ENCODE measurements at regions not wholly inside any gene's neighbourhood (a gene's known extent, or its start where the extent isn't known, plus 50 kb on each side); places are given as distances from the start of the nearest gene placed in this dataset.

DNA sequence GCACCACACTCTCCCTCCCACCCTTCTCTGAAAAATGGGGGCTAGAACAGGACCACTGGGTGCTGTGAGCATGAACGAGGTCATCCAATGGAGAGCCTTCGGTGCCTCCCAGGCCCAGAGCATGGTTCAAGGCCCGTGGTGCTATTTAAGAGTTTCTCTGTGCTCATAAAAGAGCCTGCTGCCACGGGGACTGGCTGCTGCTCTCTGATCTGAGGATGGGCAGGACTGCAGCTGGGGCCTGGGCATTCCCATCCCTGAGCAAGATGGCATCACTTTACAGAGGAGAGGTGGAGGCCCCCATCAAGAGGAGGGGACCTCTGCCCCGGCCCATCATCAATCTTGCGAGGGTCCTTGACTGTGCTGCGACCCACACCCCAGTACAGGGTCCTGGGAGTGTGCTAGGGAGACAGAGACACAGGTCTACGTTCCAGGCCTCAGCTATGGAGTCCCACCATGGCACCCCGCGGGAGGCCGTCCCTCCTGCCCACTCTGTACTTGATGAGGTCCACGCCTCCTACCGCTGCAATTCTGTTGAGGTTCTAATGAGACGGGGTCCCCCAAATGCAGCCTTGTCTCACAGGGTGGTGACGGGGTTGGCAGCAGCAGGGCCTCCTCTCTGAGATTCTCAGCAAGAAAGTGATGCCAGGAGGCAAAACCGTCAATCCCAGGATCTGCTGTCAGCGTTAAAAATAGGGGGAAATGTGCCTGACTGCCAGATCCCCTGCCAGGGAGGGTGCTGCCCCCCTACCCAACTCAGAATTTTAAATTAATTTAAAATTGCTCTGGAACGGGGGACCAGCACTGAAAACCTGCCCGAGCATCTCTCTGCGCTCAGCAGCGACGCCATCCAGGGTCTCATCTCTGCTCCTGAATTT, 405.4 kb downstream of the SHANK2 start:
- Histone ChIP-seq H3K9ac (ENCODE audit: low read length in 2 of 2) (no peak overlapping the region), H3K27ac (ENCODE audit: low read length) (no peak overlapping the region), H3K36me3 (ENCODE audit: control insufficient read depth in 2 of 2, insufficient read depth in 2 of 2, low read length in 2 of 2) (no peaks in the 10 kb centered on the region), H3K27me3 (ENCODE audit: control insufficient read depth in 1 of 2, insufficient read depth in 2 of 2, low read length in 2 of 2) (peaks cover 0 to 2% of the 10 kb centered on the region in 2 donors), H3K4me1 (ENCODE audit: control insufficient read depth, insufficient read depth, low read length) (no peaks in the 10 kb centered on the region), H3K4me3 (ENCODE audit: low read length in 2 of 2) (no peak overlapping the region), H3K9me3 (ENCODE audit: control insufficient read depth in 2 of 2, low read length in 2 of 2) (peaks cover 0 to 4% of the 10 kb centered on the region in 2 donors)

DNA sequence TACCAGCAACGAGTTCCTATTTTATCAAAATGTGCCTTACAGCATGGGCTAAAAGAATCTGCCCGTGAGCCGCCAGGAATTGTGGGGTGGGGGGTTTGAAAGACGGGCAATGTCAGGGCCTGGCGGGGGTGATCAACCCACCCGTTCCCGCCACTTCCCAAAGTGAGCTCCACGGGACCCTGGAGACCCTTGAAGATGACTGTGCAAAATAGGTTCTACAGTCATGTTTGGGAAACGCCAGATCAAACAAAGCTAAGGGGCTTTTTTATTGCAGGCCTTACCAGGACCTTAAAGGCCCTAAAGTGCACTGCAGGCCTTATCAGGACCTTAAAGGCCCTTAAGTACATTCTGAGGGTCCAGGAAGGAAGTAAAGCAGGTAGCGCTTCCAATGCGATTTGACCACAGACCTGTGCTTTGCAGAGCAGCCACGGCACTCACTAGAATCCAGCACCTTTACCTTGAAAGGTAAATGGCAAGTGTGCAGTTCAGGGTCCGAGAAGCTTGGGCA, 404.1 kb downstream of the SHANK2 start:
- Histone ChIP-seq H3K9me3 (ENCODE audit: control insufficient read depth in 2 of 2, low read length in 2 of 2) (peaks cover 0 to 4% of the 10 kb centered on the region in 2 donors), H3K9ac (ENCODE audit: low read length in 2 of 2) (no peak overlapping the region), H3K36me3 (ENCODE audit: control insufficient read depth in 2 of 2, insufficient read depth in 2 of 2, low read length in 2 of 2) (no peaks in the 10 kb centered on the region), H3K27me3 (ENCODE audit: control insufficient read depth in 1 of 2, insufficient read depth in 2 of 2, low read length in 2 of 2) (no peaks in the 10 kb centered on the region), H3K27ac (ENCODE audit: low read length) (no peak overlapping the region), H3K4me1 (ENCODE audit: control insufficient read depth, insufficient read depth, low read length) (no peaks in the 10 kb centered on the region), H3K4me3 (ENCODE audit: low read length in 2 of 2) (no peak overlapping the region)

DNA sequence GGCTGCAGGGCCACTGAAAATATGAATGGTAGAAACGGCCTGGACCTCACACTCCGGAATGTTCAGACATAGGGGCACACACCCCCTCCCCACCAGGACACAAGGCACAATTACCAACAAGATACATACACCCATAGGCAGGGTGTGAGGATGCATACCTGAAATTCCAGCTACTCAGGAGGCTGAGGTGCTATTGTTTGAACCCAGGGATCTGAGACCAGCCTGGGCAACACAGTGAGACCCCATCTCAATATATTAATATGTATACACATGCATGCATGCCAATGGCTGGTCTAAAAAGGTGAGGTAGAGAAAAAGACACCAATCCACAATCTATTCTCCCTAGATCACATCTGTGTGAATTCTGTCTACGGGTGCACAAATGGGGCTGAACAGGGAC, 403.3 kb downstream of the SHANK2 start:
- Histone ChIP-seq H3K9me3 (ENCODE audit: control insufficient read depth in 2 of 2, low read length in 2 of 2) (peaks cover 0 to 4% of the 10 kb centered on the region in 2 donors), H3K27me3 (ENCODE audit: control insufficient read depth in 1 of 2, insufficient read depth in 2 of 2, low read length in 2 of 2) (no peaks in the 10 kb centered on the region)

DNA sequence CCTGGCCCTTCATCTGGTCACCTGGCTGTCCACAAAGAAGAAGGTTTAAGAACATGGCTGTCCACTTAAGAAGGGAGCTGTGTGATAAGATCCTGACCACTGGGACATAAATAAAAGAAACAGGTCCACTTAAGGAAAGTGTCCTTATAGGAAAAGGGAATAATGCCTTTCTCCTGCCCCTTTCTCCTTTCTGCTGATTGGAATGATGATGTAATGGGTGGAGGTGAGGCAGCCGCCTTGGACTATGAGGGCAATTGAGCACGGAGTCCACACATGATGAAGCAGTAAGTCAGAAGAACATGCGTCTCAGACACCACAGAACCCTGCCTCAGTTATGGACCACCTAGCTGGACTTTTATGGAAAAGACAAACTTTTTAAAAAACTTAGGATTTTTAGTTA, 401.1 kb downstream of the SHANK2 start:
- H3K9me3 ChIP-seq (ENCODE audit: control insufficient read depth in 2 of 2, low read length in 2 of 2): peaks cover 0 to 4% of the 10 kb centered on the region in 2 donors
- H3K27ac ChIP-seq (ENCODE audit: low read length): no peak overlapping the region
- no peaks in the 10 kb centered on the region for H3K36me3 ChIP-seq (ENCODE audit: control insufficient read depth in 2 of 2, insufficient read depth in 2 of 2, low read length in 2 of 2)
- no peak overlapping the region for H3K4me3 ChIP-seq (ENCODE audit: low read length in 2 of 2)
- H3K9ac ChIP-seq (ENCODE audit: low read length in 2 of 2): no peak overlapping the region
- H3K4me1 ChIP-seq (ENCODE audit: control insufficient read depth, insufficient read depth, low read length): no peaks in the 10 kb centered on the region
- no peaks in the 10 kb centered on the region for H3K27me3 ChIP-seq (ENCODE audit: control insufficient read depth in 1 of 2, insufficient read depth in 2 of 2, low read length in 2 of 2)

More for the DNA sequence above, 403.3 kb downstream of the SHANK2 start:
- no peaks in the 10 kb centered on the region for H3K36me3 ChIP-seq (ENCODE audit: control insufficient read depth in 2 of 2, insufficient read depth in 2 of 2, low read length in 2 of 2)
- H3K4me1 ChIP-seq (ENCODE audit: control insufficient read depth, insufficient read depth, low read length): no peaks in the 10 kb centered on the region
- no peak overlapping the region for H3K9ac ChIP-seq (ENCODE audit: low read length in 2 of 2)
- H3K27ac ChIP-seq (ENCODE audit: low read length): no peak overlapping the region
- no peak overlapping the region for H3K4me3 ChIP-seq (ENCODE audit: low read length in 2 of 2)

DNA sequence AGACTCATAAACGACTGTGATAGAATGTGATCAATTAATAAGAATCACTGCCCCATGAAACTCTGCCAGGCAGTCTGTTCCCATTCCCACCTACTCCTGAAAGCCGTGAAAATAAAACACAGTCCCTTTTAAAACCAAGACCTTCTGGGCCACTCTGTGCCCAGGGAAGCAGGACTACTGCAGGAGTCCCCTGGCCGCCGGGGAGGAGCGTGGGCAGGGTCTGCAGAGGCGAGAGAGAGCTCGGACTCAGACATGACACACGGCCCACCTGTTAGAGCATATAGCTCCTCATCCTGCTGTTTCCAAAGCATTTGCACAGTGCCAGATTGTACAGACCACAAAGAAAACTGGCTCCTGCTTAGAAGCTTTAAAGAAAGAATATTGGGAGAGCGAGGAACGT, 400.5 kb downstream of the SHANK2 start:
- Histone ChIP-seq H3K27ac (ENCODE audit: low read length) (no peak overlapping the region), H3K4me3 (ENCODE audit: low read length in 2 of 2) (no peak overlapping the region), H3K4me1 (ENCODE audit: control insufficient read depth, insufficient read depth, low read length) (no peaks in the 10 kb centered on the region)

DNA sequence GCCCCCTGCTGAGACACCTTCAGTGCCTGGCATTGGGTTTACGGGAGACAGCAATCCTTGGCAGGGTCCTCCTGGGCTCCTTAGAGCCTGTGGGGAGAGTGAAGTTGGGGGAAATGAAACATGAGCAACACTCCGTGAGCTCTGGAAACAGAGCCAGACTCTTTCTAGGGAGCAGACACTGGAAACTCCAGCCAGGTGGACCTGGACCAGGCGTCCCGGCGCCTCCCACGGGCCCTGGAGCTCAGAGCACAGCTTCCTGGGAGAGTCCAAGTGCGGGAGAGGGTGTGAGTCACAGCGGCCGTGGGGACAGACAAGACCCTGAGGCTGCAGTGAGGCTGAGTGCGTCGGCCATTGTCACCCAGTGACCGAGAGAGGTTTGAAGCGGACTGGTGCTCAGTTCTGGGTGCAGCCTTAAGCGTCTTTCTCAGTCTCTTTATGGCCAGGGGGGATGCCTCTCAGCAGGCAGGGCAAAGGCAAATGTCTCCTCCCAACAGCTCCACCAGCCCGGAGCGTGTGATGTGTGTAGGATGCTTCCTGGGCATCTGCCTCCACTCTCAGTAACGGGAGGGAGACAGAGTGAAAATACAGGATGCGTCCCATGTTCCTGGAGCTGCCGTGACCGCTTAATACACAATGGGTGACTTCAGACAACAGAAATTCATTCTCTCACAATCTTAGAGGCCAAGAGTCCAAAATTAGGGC, 399.2 kb downstream of the SHANK2 start:
- Histone ChIP-seq H3K36me3 (ENCODE audit: control insufficient read depth in 2 of 2, insufficient read depth in 2 of 2, low read length in 2 of 2) (no peaks in the 10 kb centered on the region), H3K27me3 (ENCODE audit: control insufficient read depth in 1 of 2, insufficient read depth in 2 of 2, low read length in 2 of 2) (no peaks in the 10 kb centered on the region), H3K4me1 (ENCODE audit: control insufficient read depth, insufficient read depth, low read length) (peaks cover 3% of the 10 kb centered on the region), H3K4me3 (ENCODE audit: low read length in 2 of 2) (no peak overlapping the region), H3K27ac (ENCODE audit: low read length) (no peak overlapping the region), H3K9me3 (ENCODE audit: control insufficient read depth in 2 of 2, low read length in 2 of 2) (peaks cover 0 to 4% of the 10 kb centered on the region in 2 donors), H3K9ac (ENCODE audit: low read length in 2 of 2) (no peak overlapping the region)

More for the DNA sequence above, 400.5 kb downstream of the SHANK2 start:
- Histone ChIP-seq H3K27me3 (ENCODE audit: control insufficient read depth in 1 of 2, insufficient read depth in 2 of 2, low read length in 2 of 2) (no peaks in the 10 kb centered on the region), H3K36me3 (ENCODE audit: control insufficient read depth in 2 of 2, insufficient read depth in 2 of 2, low read length in 2 of 2) (no peaks in the 10 kb centered on the region), H3K9me3 (ENCODE audit: control insufficient read depth in 2 of 2, low read length in 2 of 2) (peaks cover 0 to 4% of the 10 kb centered on the region in 2 donors), H3K9ac (ENCODE audit: low read length in 2 of 2) (no peak overlapping the region)

DNA sequence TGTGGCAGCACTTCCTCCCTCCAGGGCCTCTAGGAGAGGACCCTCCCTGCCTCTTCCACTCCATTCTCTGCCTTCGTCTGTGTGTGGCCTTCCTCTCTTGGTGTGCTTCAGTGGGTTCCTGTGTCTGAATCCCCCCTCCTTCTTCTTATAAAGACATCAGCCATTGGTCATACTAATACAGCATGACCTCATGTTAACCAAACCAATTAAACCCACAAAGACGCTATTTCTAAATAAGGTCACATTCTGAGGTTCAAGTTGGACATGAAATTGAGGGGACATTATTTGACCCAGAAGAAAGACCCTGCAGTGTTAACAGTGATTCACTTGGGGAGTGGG, 398.6 kb downstream of the SHANK2 start:
- Histone ChIP-seq H3K9me3 (ENCODE audit: control insufficient read depth in 2 of 2, low read length in 2 of 2) (peaks cover 0 to 4% of the 10 kb centered on the region in 2 donors), H3K9ac (ENCODE audit: low read length in 2 of 2) (no peak overlapping the region)

DNA sequence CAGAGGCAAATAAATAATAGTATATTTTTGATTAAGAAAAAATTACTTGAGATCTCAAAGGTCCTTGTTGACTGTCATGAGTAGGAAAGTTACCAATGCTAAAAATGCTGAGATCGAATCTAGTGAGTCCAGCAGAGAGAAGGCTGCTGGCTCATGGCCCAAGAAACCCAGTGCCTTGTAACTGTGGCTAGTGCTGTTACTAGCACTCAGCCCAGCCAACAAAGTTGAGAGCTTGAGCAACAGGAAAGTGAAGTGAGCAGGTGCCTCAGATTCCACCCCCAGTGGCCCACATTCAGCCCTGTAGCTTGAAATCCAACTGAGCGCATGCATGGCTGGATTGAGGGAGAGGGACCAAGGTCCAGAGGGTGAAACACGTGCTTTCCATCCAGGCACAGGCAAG, 398.2 kb downstream of the SHANK2 start:
- no peaks in the 10 kb centered on the region for H3K36me3 ChIP-seq (ENCODE audit: control insufficient read depth in 2 of 2, insufficient read depth in 2 of 2, low read length in 2 of 2)
- H3K27ac ChIP-seq (ENCODE audit: low read length): no peak overlapping the region
- H3K9me3 ChIP-seq (ENCODE audit: control insufficient read depth in 2 of 2, low read length in 2 of 2): peaks cover 0 to 4% of the 10 kb centered on the region in 2 donors
- no peaks in the 10 kb centered on the region for H3K27me3 ChIP-seq (ENCODE audit: control insufficient read depth in 1 of 2, insufficient read depth in 2 of 2, low read length in 2 of 2)
- H3K9ac ChIP-seq (ENCODE audit: low read length in 2 of 2): no peak overlapping the region
- H3K4me1 ChIP-seq (ENCODE audit: control insufficient read depth, insufficient read depth, low read length): peaks cover 3% of the 10 kb centered on the region
- no peak overlapping the region for H3K4me3 ChIP-seq (ENCODE audit: low read length in 2 of 2)

More for the DNA sequence above, 398.6 kb downstream of the SHANK2 start:
- peaks cover 3% of the 10 kb centered on the region for H3K4me1 ChIP-seq (ENCODE audit: control insufficient read depth, insufficient read depth, low read length)
- H3K27me3 ChIP-seq (ENCODE audit: control insufficient read depth in 1 of 2, insufficient read depth in 2 of 2, low read length in 2 of 2): no peaks in the 10 kb centered on the region
- no peak overlapping the region for H3K27ac ChIP-seq (ENCODE audit: low read length)
- H3K4me3 ChIP-seq (ENCODE audit: low read length in 2 of 2): no peak overlapping the region
- H3K36me3 ChIP-seq (ENCODE audit: control insufficient read depth in 2 of 2, insufficient read depth in 2 of 2, low read length in 2 of 2): no peaks in the 10 kb centered on the region

DNA sequence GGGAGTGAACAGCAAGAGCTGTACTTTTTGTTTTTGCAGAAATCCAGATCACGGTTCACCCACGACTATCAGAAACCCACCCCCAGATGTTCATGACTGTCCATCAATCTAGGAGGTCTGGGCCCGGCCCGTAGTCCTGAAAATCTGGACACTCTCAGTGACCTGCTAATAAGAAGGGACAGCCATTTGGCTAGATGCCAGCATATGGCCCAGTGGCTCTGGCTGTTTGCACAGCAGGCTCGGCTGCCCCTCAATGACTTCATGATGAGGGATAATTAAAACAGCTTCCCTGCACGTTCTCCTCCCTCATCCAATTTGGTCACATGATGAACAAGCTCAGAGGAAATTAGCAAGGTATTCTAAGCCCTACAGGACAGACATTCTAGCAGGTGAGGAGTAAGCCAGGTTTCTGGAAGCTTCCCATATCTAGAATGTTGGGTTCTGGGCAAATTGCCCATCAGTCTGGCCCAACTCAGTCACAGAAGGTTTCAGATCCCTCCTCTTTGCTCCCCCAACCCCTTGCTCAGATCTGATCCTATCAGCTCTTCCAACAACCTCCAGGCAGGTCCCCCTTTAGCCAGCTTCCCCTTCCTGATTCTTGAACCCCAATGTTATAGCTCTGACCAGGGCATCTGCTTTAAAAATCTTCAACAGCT, 397.3 kb downstream of the SHANK2 start:
- Histone ChIP-seq H3K27ac (ENCODE audit: low read length) (no peak overlapping the region), H3K27me3 (ENCODE audit: control insufficient read depth in 1 of 2, insufficient read depth in 2 of 2, low read length in 2 of 2) (no peaks in the 10 kb centered on the region), H3K9me3 (ENCODE audit: control insufficient read depth in 2 of 2, low read length in 2 of 2) (peaks cover 0 to under 1% of the 10 kb centered on the region in 2 donors), H3K9ac (ENCODE audit: low read length in 2 of 2) (no peak overlapping the region), H3K4me3 (ENCODE audit: low read length in 2 of 2) (no peak overlapping the region), H3K36me3 (ENCODE audit: control insufficient read depth in 2 of 2, insufficient read depth in 2 of 2, low read length in 2 of 2) (no peaks in the 10 kb centered on the region), H3K4me1 (ENCODE audit: control insufficient read depth, insufficient read depth, low read length) (peaks cover 3% of the 10 kb centered on the region)

DNA sequence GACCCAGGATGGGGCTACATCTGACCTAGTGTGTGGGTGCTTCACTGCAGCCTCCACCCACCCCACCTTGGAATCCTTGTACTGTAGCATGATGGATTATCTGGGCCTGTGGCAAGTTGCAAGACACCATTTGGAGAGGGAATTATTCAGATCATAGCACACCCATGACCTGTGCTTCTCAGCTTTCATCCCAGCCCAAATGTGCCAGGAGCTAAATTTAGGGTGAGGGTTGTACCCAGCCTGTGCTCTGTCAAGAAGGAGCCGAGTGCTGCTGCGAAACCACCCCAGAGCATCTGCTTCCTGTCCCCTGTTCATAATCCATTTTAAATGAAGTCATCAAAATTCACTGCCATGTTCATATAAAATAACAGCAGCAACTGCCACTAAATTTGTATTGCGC, 394.5 kb downstream of the SHANK2 start:
- no peak overlapping the region for H3K27ac ChIP-seq (ENCODE audit: low read length)
- H3K9ac ChIP-seq (ENCODE audit: low read length in 2 of 2): no peak overlapping the region
- no peak overlapping the region for H3K4me3 ChIP-seq (ENCODE audit: low read length in 2 of 2)
- H3K36me3 ChIP-seq (ENCODE audit: control insufficient read depth in 2 of 2, insufficient read depth in 2 of 2, low read length in 2 of 2): no peaks in the 10 kb centered on the region
- no peaks in the 10 kb centered on the region for H3K27me3 ChIP-seq (ENCODE audit: control insufficient read depth in 1 of 2, insufficient read depth in 2 of 2, low read length in 2 of 2)
- H3K4me1 ChIP-seq (ENCODE audit: control insufficient read depth, insufficient read depth, low read length): peaks cover 3% of the 10 kb centered on the region
- H3K9me3 ChIP-seq (ENCODE audit: control insufficient read depth in 2 of 2, low read length in 2 of 2): no peaks in the 10 kb centered on the region
